Activated T-helper 2 cell treated with anti-CD3 and anti-CD28 coated beads, Interferon-gamma antibody, Interleukin-2, Interleukin-4, amounts not matched to agents 10 μg/mL and 5 μg/mL and 100 μg/mL, durations not matched to agents 14 hours and 24 hours and 36 hours (primary cell): ENCODE measurements at regions not wholly inside any gene's neighbourhood (a gene's known extent, or its start where the extent isn't known, plus 50 kb on each side); places are given as distances from the start of the nearest gene placed in this dataset.

Source experiments
- DNase-seq: peaks from one replicate; pipeline ENCODE4 v3.0.0; 2021; ENCODE audit warnings: low spot score
- H3K27ac Mint-ChIP-seq: one replicate; pipeline ENCODE4 v1.8.0; 2021; ENCODE audit warnings: mixed read lengths
- H3K27me3 Mint-ChIP-seq: one replicate; pipeline ENCODE4 v1.8.0; 2021; ENCODE audit warnings: low read depth, mixed read lengths
- H3K36me3 Mint-ChIP-seq: one replicate; pipeline ENCODE4 v1.8.0; 2021; ENCODE audit warnings: low read depth, mixed read lengths
- H3K4me1 Mint-ChIP-seq: one replicate; pipeline ENCODE4 v1.8.0; 2021; ENCODE audit warnings: low read depth, mixed read lengths
- H3K4me3 Mint-ChIP-seq: one replicate; pipeline ENCODE4 v1.8.0; 2021; ENCODE audit warnings: low read depth, mild to moderate bottlenecking, moderate library complexity, mixed read lengths
- H3K9me3 Mint-ChIP-seq: one replicate; pipeline ENCODE4 v1.8.0; 2021; ENCODE audit warnings: mixed read lengths
- intact Hi-C: fragments of 100-400 bp; cut with micrococcal nuclease; formaldehyde crosslinking; loops from one replicate; pipeline ENCODE4 v1.15.1; 2023

DNA sequence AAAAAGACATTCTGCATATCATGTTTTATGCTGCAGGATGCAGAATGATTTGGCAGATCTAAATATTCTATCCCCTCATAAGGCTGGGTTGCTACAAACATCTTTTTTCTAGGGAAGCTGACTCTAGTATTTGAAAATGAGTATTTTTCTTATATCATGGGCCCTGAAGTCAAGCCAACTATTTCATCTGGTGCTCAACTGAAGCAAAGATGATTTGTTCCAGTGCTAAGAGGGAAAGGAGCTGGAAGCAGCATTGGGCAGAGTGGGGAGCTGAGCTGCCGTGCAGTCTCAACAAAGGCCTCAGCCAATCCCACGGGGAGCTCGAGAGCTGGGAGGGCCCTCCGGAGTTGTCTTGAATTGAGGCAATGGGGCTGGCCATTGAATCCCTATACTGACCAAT lies 155.3 kb upstream of the SLCO3A1 start:
- Mint-ChIP-seq H3K27ac (no peak overlapping the region), H3K4me1 (no peaks in the 10 kb centered on the region), H3K36me3 (no peaks in the 10 kb centered on the region), H3K27me3 (peaks cover 10% of the 10 kb centered on the region), H3K4me3 (no peak overlapping the region), H3K9me3 (no peaks in the 10 kb centered on the region)
- intact Hi-C loops, result no loop called here
- no peak for DNase-seq

DNA sequence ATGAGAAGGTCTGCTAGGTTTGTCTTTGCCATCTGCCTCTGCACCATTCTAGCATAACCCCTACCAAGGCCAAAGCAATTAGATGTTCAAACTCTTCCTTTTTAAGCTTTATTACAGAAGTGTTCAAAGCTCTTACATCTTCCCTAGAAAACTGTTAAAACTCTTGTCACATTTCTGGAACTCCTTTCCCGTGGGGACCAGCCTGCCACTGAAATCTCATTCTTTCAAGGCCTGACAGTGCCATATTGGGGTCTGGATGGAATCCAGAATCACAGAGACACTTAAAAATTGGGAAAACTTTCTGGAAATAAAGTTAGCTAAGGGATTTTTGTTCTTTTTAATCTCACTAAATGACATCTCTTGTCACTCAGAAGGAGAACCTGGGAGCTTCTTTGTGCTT lies 153.8 kb upstream of the SLCO3A1 start:
- Mint-ChIP-seq H3K27me3 (peaks cover 14% of the 10 kb centered on the region), H3K36me3 (no peaks in the 10 kb centered on the region), H3K27ac (no peak overlapping the region), H3K9me3 (no peaks in the 10 kb centered on the region), H3K4me3 (no peak overlapping the region), H3K4me1 (no peaks in the 10 kb centered on the region)
- intact Hi-C loops, result no loop called here
- no peak for DNase-seq

DNA sequence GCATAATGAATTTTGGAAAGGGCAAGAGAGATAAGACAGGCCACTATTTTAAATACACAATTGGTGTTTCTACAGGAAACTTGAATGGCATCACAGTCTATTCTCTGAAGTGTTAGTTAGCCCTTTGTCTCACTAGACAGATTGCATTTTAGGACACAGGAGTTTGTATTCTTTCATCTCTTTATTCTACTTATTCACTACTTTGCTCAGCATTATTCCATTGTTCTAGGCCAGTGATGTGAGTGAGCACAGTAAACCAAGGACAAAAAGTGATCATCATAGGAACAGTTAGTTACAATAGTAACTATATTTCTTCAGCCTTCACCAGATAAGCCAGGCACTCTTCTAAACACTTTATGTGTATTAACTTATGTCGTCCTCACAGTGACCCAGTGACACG lies 150.2 kb upstream of the SLCO3A1 start:
- Mint-ChIP-seq H3K27me3 (peaks cover 16% of the 10 kb centered on the region), H3K4me3 (no peak overlapping the region), H3K4me1 (peaks cover 13% of the 10 kb centered on the region), H3K27ac (no peak overlapping the region), H3K36me3 (no peaks in the 10 kb centered on the region), H3K9me3 (no peaks in the 10 kb centered on the region)
- no peak for DNase-seq
- intact Hi-C loops, result no loop called here

DNA sequence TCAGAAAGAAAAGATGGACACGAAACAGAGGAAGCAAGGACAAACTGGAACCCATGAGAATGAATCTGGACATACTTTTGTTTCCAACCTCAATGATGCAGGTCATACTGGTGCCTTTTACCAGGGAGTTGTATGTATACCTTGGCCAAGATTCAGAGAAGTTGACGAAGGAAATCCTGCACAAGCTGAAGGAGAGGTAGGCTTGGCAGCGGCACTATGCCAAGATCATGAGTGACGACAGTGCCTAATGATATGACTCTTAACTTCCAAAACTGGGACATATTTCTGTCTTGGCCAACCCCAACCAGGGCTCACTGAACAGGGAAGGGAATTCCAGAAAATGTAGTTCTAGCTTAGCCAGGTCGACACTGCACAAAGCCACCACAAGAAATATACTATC lies 149.2 kb upstream of the SLCO3A1 start:
- no peak for DNase-seq
- Mint-ChIP-seq H3K36me3 (no peaks in the 10 kb centered on the region), H3K27ac (no peak overlapping the region), H3K4me1 (peaks cover 13% of the 10 kb centered on the region), H3K27me3 (peaks cover 16% of the 10 kb centered on the region), H3K4me3 (no peak overlapping the region), H3K9me3 (no peaks in the 10 kb centered on the region)
- intact Hi-C loops, result no loop called here

DNA sequence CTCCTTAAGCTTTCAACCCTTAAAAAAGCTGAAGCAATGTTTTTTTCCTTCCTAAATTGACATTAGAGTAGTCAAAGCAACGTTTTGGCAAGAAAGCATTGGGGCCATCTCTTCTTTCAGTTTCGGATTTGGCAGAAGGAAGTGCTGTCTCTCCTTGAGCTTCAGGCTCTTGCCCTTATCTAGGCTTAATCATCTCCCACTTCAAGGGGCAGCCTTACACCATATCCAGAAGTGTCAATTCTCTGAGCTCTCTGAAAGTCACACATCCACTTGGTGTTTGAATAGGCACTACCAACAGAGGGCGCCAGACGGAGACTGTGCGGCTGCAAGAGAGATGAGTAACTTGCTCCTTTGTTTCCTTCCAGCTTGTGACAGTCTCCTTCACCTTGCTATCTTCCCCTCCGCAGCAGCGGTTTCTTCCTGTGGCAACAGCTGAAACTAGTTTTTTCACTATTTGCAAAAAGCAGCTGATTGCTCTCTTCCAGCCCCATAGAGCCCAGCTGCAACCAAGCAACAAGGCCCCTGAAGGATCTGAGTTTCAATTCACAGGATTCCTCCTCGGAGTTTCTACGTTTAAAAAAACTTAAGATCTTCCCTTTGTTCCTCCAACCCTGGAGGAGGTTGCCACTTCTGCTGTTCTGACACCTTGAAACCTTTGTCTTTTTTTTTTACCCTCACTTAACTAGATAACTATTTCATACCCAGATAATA lies 147.0 kb upstream of the SLCO3A1 start:
- Mint-ChIP-seq H3K36me3 (no peaks in the 10 kb centered on the region), H3K4me3 (no peak overlapping the region), H3K27me3 (peaks cover 22% of the 10 kb centered on the region), H3K9me3 (no peaks in the 10 kb centered on the region), H3K4me1 (peaks cover 16% of the 10 kb centered on the region), H3K27ac (peak overlapping the region; percentile 50)
- DNase-seq, result peak; percentile 86
- intact Hi-C loops, result loop anchor here (2.0 to 5.0 kb wide), 5 partner anchors 96 to 399 kb away; partner anchors contain the start of gene SLCO3A1

DNA sequence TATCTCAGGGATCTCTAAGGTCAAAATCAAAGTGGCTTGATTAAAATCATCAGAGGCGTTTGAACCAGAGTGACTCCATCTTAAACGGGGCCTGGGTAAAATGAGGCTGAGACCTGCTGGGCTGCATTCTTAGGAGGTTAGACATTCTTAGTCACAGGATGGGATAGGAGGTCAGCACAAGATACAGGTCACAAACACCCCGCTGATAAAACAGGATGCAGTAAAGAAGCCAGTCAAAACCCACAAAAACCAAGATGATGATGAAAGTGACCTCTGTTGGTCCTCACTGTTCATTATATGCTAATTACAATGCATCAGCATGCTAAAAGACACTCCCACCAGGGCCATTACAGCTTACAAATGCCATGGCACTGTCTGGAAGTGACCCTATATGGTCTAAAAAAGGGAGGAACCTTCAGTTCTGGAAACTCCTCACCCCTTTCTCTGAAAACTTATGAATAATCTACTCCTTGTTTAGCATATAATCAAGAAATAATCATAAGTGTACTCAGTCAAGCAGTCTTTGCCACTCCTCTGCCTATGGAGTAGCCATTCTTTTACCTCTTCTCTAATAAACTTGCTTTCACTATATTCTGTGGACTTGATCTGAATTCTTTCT lies 143.3 kb upstream of the SLCO3A1 start:
- intact Hi-C loops, result no loop called here
- Mint-ChIP-seq H3K27ac (no peak overlapping the region), H3K4me3 (no peak overlapping the region), H3K36me3 (no peaks in the 10 kb centered on the region), H3K9me3 (no peaks in the 10 kb centered on the region), H3K4me1 (peaks cover 16% of the 10 kb centered on the region), H3K27me3 (peaks cover 20% of the 10 kb centered on the region)
- no peak for DNase-seq

DNA sequence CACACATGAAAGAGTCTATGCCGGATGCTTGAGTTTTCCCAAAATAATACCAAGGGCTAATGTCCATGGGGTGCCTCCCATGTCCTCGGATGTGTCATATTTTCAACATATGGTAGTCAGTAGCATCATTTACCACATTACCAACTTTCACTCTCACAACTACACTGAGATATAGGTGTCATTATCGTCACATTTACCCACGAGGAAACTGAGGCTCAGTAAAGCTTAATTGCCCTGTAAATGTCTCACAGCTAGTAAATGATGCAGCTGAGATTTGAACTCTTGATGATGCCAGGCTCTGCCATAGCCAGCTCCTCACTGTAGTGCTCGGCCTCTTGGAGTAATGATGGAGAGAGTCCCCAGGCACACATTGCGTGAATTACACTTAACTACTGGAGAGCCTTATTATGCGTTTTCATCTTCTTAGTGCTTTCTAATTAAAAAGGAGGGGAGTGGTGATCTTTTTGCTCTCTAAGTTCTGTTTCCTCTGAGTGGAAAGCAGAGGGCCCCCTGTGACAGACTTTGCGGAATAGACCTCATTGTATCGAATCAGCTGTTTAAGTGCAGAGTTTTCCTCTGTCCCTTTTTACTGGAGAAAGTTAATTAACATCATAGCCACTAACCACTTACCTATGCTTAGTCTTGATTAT lies 142.0 kb upstream of the SLCO3A1 start:
- intact Hi-C loops, result no loop called here
- Mint-ChIP-seq H3K4me3 (no peak overlapping the region), H3K4me1 (peaks cover 7% of the 10 kb centered on the region), H3K27me3 (peaks cover 24% of the 10 kb centered on the region), H3K9me3 (no peaks in the 10 kb centered on the region), H3K36me3 (no peaks in the 10 kb centered on the region), H3K27ac (no peak overlapping the region)
- DNase-seq, result no peak

DNA sequence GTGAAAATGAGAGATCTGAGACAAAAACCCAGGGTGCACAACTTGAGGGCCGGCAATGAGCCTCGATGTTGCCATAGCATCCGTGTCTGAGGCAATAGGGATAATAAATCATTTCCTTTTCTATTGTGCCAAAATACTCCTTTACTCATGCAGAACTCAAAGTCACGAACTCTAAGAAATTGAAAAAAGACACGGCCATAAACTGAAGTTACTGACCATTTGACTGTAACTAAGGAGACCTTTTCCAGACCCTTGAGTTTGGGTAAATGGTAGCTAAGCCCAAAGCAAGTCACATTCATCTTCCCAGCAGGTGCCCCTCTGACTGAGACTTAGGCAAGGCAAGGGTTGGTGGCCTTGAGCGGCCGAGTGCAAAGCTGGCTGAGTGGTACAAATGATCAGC lies 141.2 kb upstream of the SLCO3A1 start:
- no peak overlapping the region for H3K27ac Mint-ChIP-seq
- peaks cover 24% of the 10 kb centered on the region for H3K27me3 Mint-ChIP-seq
- peaks cover 2% of the 10 kb centered on the region for H3K4me1 Mint-ChIP-seq
- no peak overlapping the region for H3K4me3 Mint-ChIP-seq
- H3K9me3 Mint-ChIP-seq, result no peaks in the 10 kb centered on the region
- H3K36me3 Mint-ChIP-seq, result no peaks in the 10 kb centered on the region
- intact Hi-C loops, result no loop called here
- no peak for DNase-seq

DNA sequence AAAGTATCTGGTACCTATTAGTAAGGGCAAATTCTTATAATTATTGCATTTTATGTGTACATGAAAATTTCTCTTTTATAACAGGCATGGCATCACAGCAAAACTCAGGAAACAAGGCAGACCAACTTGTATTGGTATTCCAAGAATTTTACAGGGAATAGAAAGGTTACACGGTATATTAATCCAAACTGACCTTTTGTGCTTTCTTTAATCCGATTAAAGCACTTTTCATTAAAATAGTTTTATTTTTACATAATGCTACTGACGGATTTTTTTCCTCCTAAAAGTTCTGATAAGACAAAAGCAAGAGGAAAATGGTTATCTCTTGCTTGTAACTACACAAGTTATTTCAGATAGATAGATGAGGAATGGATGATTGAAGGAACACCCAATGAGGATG lies 137.0 kb upstream of the SLCO3A1 start:
- H3K27ac Mint-ChIP-seq, result no peak overlapping the region
- intact Hi-C loops, result no loop called here
- H3K36me3 Mint-ChIP-seq, result no peaks in the 10 kb centered on the region
- DNase-seq, result no peak
- H3K9me3 Mint-ChIP-seq, result no peaks in the 10 kb centered on the region
- no peak overlapping the region for H3K4me3 Mint-ChIP-seq
- H3K27me3 Mint-ChIP-seq, result peaks cover 26% of the 10 kb centered on the region
- H3K4me1 Mint-ChIP-seq, result no peaks in the 10 kb centered on the region

DNA sequence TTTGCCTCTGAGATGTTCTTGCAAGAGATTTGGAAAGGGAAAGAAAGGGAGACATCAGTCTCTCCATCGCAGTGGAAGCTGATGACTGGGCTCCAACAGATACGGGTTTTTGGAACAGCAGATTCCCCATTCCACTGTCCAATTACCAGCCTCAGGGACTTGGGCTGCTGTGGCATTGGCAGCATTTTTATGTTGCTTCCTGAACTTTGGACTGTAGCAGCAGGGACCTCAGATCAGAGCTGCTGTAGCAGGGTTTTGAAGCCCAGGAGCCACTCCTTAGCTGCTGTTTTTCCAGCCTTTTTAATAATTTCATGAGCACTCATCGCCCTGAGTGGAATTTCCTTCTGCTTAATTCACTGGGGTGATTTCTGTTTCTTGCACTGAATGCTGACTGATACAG lies 135.7 kb upstream of the SLCO3A1 start:
- Mint-ChIP-seq H3K9me3 (no peaks in the 10 kb centered on the region), H3K27me3 (peaks cover 24% of the 10 kb centered on the region), H3K4me1 (no peaks in the 10 kb centered on the region), H3K4me3 (no peak overlapping the region), H3K27ac (no peak overlapping the region), H3K36me3 (no peaks in the 10 kb centered on the region)
- intact Hi-C loops, result no loop called here
- no peak for DNase-seq

DNA sequence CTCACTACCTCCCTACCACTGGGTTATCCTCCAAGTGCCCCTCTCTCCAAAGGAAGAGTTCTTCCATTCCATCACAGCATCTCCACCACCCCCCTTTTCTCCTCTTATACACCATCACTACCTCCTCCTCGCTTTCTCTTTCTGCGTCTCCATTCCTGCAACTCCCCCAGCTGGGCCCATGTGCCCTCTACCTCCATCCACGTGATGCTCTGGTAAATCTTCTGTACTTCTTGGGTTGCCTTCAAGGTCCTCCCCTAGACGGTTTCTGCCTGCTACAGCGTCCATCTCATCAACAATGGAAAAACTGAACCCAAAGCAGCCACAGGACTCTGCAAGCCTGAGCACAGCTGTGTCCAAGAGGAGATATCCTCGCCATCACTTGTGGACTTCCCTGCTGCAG lies 129.5 kb upstream of the SLCO3A1 start:
- H3K27ac Mint-ChIP-seq, result no peak overlapping the region
- no peak for DNase-seq
- H3K36me3 Mint-ChIP-seq, result no peaks in the 10 kb centered on the region
- intact Hi-C loops, result no loop called here
- H3K27me3 Mint-ChIP-seq, result peaks cover 24% of the 10 kb centered on the region
- H3K4me3 Mint-ChIP-seq, result no peak overlapping the region
- no peaks in the 10 kb centered on the region for H3K9me3 Mint-ChIP-seq
- H3K4me1 Mint-ChIP-seq, result no peaks in the 10 kb centered on the region

DNA sequence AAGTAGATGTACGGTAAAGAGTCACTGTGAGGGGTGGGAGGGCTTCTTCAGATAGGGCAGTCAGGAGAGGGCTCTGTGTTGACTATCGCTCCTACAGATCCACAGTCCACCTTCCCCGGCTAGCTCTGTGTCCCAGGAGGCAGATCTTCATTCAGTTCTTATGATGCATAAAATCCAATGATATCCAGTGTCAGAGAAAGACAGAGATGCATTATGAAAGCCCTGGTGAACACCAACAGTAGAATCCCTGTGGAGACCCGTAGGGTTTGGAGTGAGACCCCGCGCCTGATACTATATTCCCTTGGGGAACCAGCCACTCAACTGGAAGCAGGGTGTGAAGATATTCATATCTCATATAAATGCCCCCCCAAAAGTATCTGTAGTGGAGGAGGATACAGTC lies 119.8 kb upstream of the SLCO3A1 start:
- DNase-seq, result no peak
- H3K4me3 Mint-ChIP-seq, result no peak overlapping the region
- no peaks in the 10 kb centered on the region for H3K4me1 Mint-ChIP-seq
- H3K36me3 Mint-ChIP-seq, result no peaks in the 10 kb centered on the region
- intact Hi-C loops, result no loop called here
- no peak overlapping the region for H3K27ac Mint-ChIP-seq
- H3K9me3 Mint-ChIP-seq, result no peaks in the 10 kb centered on the region
- H3K27me3 Mint-ChIP-seq, result peaks cover 22% of the 10 kb centered on the region

DNA sequence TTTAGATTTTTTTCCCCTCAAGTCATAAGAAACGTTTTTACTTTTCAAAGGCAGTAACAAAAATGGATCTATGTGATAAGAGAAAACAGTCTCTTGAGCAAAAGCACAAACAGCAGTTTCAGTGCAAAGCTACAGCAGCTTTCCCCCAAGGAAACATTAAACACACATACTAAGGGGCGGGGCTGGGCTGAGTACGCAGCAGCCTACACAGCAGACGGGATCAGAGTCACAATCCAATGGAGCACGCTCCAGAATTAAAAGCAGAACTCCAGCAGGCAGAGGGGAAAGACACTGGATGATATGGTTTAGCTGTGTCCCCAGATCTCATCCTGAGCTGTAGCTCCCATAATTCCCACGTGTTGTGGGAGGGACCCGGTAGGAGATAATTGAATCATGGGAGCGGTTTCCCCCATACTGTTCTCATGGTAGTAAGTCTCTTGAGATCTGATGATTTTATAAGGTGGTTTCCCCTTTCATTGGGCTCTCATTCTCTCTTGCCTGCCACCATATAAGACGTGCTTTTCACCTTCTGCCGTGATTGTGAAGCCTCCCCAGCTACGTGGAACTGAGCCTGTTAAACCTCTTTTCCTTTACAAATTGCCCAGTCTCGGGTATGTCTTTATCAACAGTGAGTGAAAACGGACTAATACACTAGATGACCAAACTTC lies 116.2 kb upstream of the SLCO3A1 start:
- Mint-ChIP-seq H3K27me3 (peaks cover 15% of the 10 kb centered on the region), H3K36me3 (no peaks in the 10 kb centered on the region), H3K9me3 (no peaks in the 10 kb centered on the region), H3K4me1 (no peaks in the 10 kb centered on the region), H3K4me3 (no peak overlapping the region), H3K27ac (no peak overlapping the region)
- DNase-seq, result no peak
- intact Hi-C loops, result no loop called here
